Right lobe of liver (tissue), 6 donors: ENCODE measurements at regions not wholly inside any gene's neighbourhood (a gene's known extent, or its start where the extent isn't known, plus 50 kb on each side); places are given as distances from the start of the nearest gene placed in this dataset.
A peak's percentile ranks its signal among the peaks of the same experiment; 100 is the strongest.

Experiments used
- ATAC-seq, 4 donors: fragments of 200-7000 bp; cut with Tn5 transposase; one replicate each; pipeline ENCODE4 v1.9.1; 2020; ENCODE audit warnings: mild to moderate bottlenecking in 4 of 4, moderate library complexity in 4 of 4
- DNase-seq, 3 donors: peaks; one replicate each; pipeline ENCODE4 v3.0.0-alpha.2; 2020
- H3K27ac ChIP-seq, 3 donors: fragments of 200-600 bp; one replicate each; pipeline ENCODE4 v1.8.0; 2022
- H3K27me3 ChIP-seq, 2 donors: fragments of 200-600 bp; one replicate each; pipeline ENCODE4 v1.8.0; 2022
- H3K36me3 ChIP-seq, 4 donors: fragments of 200-600 bp; sonication (generic) in 1 of 4; one replicate each; pipeline versions ENCODE4 v1.5.1 to v1.8.0; 2017 to 2022; ENCODE audit warnings: control low read depth in 1 of 4
- H3K4me1 ChIP-seq, 4 donors: fragments of 200-600 bp; sonication (generic) in 1 of 4; one replicate each; pipeline versions ENCODE4 v1.5.1 to v1.8.0; 2017 to 2022; ENCODE audit warnings: control low read depth in 1 of 4
- H3K4me3 ChIP-seq, 3 donors: fragments of 200-600 bp; one replicate each; pipeline ENCODE4 v1.8.0; 2022
- H3K9me3 ChIP-seq, 4 donors: fragments of 200-600 bp; sonication (generic) in 1 of 4; one replicate each; pipeline versions ENCODE4 v1.5.1 to v1.8.0; 2017 to 2022; ENCODE audit warnings: control low read depth in 1 of 4
- POLR2A ChIP-seq: fragments of 450-650 bp; IDR thresholded peaks from one replicate; pipeline ENCODE4 v1.6.1; 2017; ENCODE audit warnings: antibody characterized with exemption, mild to moderate bottlenecking
- WGBS: methylation state at CpG from one replicate; pipeline ENCODE4 v1.1.6; 2018; ENCODE audit warnings: low coverage, low lambda C conversion rate; ENCODE audit not compliant: insufficient coverage; ENCODE audit errors: missing lambda C conversion rate; 5-methylcytosine and 5-hydroxymethylcytosine counted together
- intact Hi-C, 2 donors: fragments of 100-400 bp; cut with DNase I; formaldehyde crosslinking; loops; one replicate each; pipeline versions ENCODE4 v1.11.2 to v1.14.1; 2022
- TF ChIP-seq, protein P1 (sequence below), 4 donors: fragments of 200-600 bp in 3 of 4; fragments of 450-650 bp in 1 of 4; IDR thresholded peaks; one replicate each; pipeline versions ENCODE4 v1.5.1 to v1.8.0; 2016 to 2022; ENCODE audit warnings: antibody characterized with exemption in 4 of 4, mild to moderate bottlenecking in 2 of 4
- donor health status: DM: no; HTN: yes; CAD: no.
- donor health status: DM: no; HTN: no; CAD: no.
- donor health status: DM: no; HTN: no; CAD: no.
- donor health status: DM: no; HTN: yes; CAD: no.
- donor health status: DM: no; HTN: yes; CAD: no.

DNA sequence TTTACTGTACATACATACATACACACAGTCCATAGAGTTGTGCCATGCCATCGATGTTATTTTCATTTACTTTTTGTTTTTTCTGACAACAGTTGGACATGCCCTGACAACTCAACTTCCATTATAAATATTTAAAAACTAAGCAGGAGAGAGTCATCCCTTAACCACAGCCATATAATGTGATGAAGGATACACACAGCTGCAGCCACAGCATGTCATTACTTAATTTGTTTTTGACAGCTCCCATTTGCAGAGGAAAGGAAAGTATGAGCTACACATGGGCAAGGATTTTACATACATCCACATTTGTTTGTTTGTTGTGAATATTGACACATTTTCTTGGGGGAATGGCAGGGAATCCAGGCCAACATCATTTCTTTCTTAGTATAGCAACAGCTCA, 91.5 kb upstream of the TUT7 start:
- intact Hi-C loops, result no loop called here

DNA sequence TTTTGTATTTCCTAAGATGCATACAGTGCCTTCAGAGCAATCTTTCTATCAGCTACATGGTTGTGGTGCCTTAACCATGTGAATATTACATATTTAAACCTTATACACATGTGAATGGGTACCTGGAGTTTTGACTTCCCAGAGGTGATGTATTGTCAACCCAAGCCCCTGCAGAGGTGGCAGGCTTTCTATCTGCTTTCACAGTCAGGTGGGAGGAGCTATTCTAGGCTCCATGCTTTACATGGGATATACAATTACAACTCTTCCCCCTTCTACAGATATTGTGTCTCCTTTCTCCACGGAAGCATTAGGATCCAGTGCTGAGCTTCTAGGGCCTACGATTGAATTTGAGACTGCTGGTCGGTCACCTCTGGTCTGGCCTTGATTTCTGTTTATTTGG, 89.8 kb upstream of the TUT7 start:
- TF ChIP-seq, protein P1, sequence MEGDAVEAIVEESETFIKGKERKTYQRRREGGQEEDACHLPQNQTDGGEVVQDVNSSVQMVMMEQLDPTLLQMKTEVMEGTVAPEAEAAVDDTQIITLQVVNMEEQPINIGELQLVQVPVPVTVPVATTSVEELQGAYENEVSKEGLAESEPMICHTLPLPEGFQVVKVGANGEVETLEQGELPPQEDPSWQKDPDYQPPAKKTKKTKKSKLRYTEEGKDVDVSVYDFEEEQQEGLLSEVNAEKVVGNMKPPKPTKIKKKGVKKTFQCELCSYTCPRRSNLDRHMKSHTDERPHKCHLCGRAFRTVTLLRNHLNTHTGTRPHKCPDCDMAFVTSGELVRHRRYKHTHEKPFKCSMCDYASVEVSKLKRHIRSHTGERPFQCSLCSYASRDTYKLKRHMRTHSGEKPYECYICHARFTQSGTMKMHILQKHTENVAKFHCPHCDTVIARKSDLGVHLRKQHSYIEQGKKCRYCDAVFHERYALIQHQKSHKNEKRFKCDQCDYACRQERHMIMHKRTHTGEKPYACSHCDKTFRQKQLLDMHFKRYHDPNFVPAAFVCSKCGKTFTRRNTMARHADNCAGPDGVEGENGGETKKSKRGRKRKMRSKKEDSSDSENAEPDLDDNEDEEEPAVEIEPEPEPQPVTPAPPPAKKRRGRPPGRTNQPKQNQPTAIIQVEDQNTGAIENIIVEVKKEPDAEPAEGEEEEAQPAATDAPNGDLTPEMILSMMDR (IDR thresholded peaks at IDR 0.05), result no peak
- TF ChIP-seq POLR2A, result no peak
- Histone ChIP-seq H3K4me3 (no peak overlapping the region), H3K27ac (no peak overlapping the region), H3K9me3 (no peaks in the 10 kb centered on the region), H3K36me3 (no peaks in the 10 kb centered on the region), H3K4me1 (no peaks in the 10 kb centered on the region), H3K27me3 (no peaks in the 10 kb centered on the region)
- intact Hi-C loops, result no loop called here
- DNase-seq (no peak), ATAC-seq (no peak)
- WGBS, result 28% methylated on average over 3 of the region's 3 CpGs

More for the DNA sequence above, 91.5 kb upstream of the TUT7 start:
- ATAC-seq (no peak), DNase-seq (no peak)
- Histone ChIP-seq H3K27ac (no peak overlapping the region), H3K36me3 (no peaks in the 10 kb centered on the region), H3K4me3 (no peak overlapping the region), H3K4me1 (no peaks in the 10 kb centered on the region), H3K27me3 (no peaks in the 10 kb centered on the region), H3K9me3 (no peaks in the 10 kb centered on the region)
- TF ChIP-seq, protein P1 (IDR thresholded peaks at IDR 0.05), result no peak
- no peak for TF ChIP-seq POLR2A
- WGBS, result 73% methylated on average over 1 of the region's 1 CpG

DNA sequence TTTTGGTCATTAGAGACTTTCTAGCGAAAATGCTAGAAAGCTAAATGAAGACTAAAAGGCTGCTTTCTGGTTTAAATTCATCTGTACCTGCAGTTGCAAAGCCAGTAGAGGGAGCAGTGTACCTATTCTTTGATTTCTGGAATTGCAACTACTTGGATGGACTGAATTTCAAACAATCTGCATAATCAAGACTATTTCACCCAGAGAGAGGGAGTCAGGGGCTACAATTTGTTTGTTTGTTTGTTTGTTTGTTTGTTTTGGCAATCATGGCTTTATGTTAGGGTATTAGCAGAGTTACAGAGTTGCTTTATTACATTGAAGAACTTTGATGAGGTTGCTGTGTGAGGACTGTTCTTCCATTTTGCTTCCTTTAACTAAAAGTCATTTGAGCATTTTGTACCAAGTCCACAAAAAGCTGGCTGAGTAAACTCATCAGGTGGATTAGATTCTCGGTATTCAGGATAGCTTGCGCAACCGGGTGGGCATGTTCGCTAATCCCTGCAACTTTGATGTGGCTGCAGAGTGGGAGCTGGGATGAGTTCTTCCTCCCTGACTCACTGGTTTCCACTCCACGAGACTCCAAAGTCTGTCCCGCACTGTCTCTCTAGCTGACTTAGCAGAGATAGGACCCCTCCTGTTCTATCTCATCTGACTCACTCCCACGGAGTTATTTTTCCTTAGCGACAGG, 80.0 kb upstream of the TUT7 start:
- Histone ChIP-seq H3K27ac (no peak overlapping the region), H3K4me1 (no peaks in the 10 kb centered on the region), H3K4me3 (no peak overlapping the region), H3K27me3 (no peaks in the 10 kb centered on the region), H3K9me3 (no peaks in the 10 kb centered on the region), H3K36me3 (no peaks in the 10 kb centered on the region)
- 27% methylated on average over 3 of the region's 9 CpGs for WGBS
- ATAC-seq (peak; percentile 83 to 93 (median 90)), DNase-seq (peak in 1 of 3 donors; percentile 23)
- TF ChIP-seq, protein P1 (IDR thresholded peaks at IDR 0.05), result peak; percentile 75 to 85 (median 80)
- no peak for TF ChIP-seq POLR2A
- intact Hi-C loops, result no loop called here

DNA sequence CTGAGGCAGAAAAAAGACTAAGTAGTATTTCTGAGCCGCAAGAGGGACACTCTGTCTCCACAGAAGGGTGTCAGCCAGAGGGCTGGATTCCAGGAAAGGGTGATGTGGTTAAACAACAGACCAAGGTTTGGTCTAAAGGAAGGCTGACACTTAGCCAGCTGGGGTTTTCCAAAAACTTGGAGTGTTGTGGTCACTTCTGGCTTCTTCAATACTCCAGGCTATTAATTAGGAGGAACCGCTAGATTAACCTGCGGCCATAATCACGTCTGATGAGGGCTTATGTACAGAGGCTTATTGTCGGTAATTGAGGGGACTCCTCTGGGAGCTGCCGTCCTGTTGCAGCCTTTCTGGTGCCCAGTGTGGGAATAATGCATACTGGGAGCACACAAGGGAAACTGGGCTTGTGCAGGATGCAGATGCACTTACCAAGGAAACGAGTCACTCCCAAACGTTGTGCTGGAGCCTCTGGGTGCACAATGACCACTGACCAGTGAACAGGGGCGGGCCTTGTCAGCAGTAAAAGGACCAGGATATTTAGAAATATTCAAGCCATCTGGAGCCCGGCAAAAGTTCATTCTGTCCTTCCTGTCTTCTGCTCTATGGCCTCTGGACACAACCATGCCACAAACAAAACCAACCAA, 70.2 kb upstream of the TUT7 start:
- Histone ChIP-seq H3K4me3 (no peak overlapping the region), H3K36me3 (no peaks in the 10 kb centered on the region), H3K9me3 (no peaks in the 10 kb centered on the region), H3K27me3 (no peaks in the 10 kb centered on the region), H3K4me1 (no peaks in the 10 kb centered on the region), H3K27ac (no peak overlapping the region)
- ATAC-seq (no peak), DNase-seq (no peak)
- WGBS, result 61% methylated on average over 6 of the region's 10 CpGs
- TF ChIP-seq, protein P1 (IDR thresholded peaks at IDR 0.05), result no peak
- TF ChIP-seq POLR2A, result no peak
- intact Hi-C loops, result no loop called here
